H1 (cell line): ENCODE measurements at regions not wholly inside any gene's neighbourhood (a gene's known extent, or its start where the extent isn't known, plus 50 kb on each side); places are given as distances from the start of the nearest gene placed in this dataset.

Experiments used
- ATF3 ChIP-seq: IDR thresholded peaks from 2 replicates; pipeline ENCODE4 v1.6.1; 2011; ENCODE audit warnings: low read depth, mild to moderate bottlenecking, low read length; ENCODE audit not compliant: insufficient read depth
- BCL11A ChIP-seq, 2 experiments: IDR thresholded peaks; one replicate each; pipeline ENCODE4 v1.6.1; 2011; ENCODE audit warnings: low read depth in 2 of 2, low read length in 2 of 2, mild to moderate bottlenecking in 2 of 2
- GTF2F1 ChIP-seq: IDR thresholded peaks from 2 replicates; pipeline ENCODE4 v1.6.1; 2012; ENCODE audit warnings: low read depth, low read length, improper control_type of control experiment, borderline replicate concordance
- MAFK ChIP-seq: IDR thresholded peaks from 2 replicates; pipeline ENCODE4 v1.6.1; 2012; ENCODE audit warnings: low read depth, mild to moderate bottlenecking, improper control_type of control experiment, low read length
- PHF8 ChIP-seq: fragments of 200-600 bp; sonication (generic); conservative IDR thresholded peaks from 2 replicates; pipeline ENCODE4 v1.7.1; 2012; ENCODE audit warnings: low read depth, mild to moderate bottlenecking, inconsistent platforms, low read length, moderate library complexity
- POU5F1 ChIP-seq: IDR thresholded peaks from 2 replicates; pipeline ENCODE4 v1.6.1; 2011; ENCODE audit warnings: low read depth, mild to moderate bottlenecking, low read length, moderate library complexity
- RAD21 ChIP-seq, 2 experiments: IDR thresholded peaks in 1 of 2; conservative IDR thresholded peaks in 1 of 2; 2 replicates each; pipeline ENCODE4 v1.6.1; 2011; ENCODE audit warnings: low read depth in 2 of 2, low read length in 2 of 2, improper control_type of control experiment in 1 of 2, inconsistent platforms in 1 of 2, mild to moderate bottlenecking in 1 of 2, moderate library complexity in 1 of 2
- RNF2 ChIP-seq: fragments of 200-900, 300-1000 bp; sonication (generic); IDR thresholded peaks from 2 replicates; pipeline ENCODE4 v1.7.1; 2016; ENCODE audit warnings: borderline replicate concordance, low read depth, mild to moderate bottlenecking, antibody characterized with exemption, low read length; ENCODE audit not compliant: poor library complexity, severe bottlenecking; ENCODE audit errors: missing control alignments

- TF ChIP-seq RAD21 (IDR thresholded peaks at IDR 0.05 in 1 of 2, conservative IDR thresholded peaks at IDR 0.05 in 1 of 2; ENCODE audit: low read depth in 2 of 2, low read length in 2 of 2): no peak
- no peak for TF ChIP-seq RNF2
- TF ChIP-seq POU5F1: no peak
- no peak for TF ChIP-seq MAFK
- no peak for TF ChIP-seq GTF2F1
- TF ChIP-seq PHF8: no peak
- TF ChIP-seq ATF3: no peak
- no peak for TF ChIP-seq BCL11A (IDR thresholded peaks at IDR 0.05; ENCODE audit: low read depth in 2 of 2, low read length in 2 of 2)
Measured at GRCh38 chr18:71986351-71987050, 557.6 kb downstream of the CBLN2 start (continued).
